Stimulated activated CD4-positive, alpha-beta T cell treated with anti-CD3 and anti-CD28 coated beads, TNF-alpha, amount 100 ng/mL, for 24 hours (primary cell): ENCODE measurements at regions not wholly inside any gene's neighbourhood (a gene's known extent, or its start where the extent isn't known, plus 50 kb on each side); places are given as distances from the start of the nearest gene placed in this dataset.

Experiments
- DNase-seq, 3 experiments: peaks; one replicate each; pipeline ENCODE4 v3.0.0-alpha.2; 2020; ENCODE audit warnings: low read depth in 3 of 3

DNA sequence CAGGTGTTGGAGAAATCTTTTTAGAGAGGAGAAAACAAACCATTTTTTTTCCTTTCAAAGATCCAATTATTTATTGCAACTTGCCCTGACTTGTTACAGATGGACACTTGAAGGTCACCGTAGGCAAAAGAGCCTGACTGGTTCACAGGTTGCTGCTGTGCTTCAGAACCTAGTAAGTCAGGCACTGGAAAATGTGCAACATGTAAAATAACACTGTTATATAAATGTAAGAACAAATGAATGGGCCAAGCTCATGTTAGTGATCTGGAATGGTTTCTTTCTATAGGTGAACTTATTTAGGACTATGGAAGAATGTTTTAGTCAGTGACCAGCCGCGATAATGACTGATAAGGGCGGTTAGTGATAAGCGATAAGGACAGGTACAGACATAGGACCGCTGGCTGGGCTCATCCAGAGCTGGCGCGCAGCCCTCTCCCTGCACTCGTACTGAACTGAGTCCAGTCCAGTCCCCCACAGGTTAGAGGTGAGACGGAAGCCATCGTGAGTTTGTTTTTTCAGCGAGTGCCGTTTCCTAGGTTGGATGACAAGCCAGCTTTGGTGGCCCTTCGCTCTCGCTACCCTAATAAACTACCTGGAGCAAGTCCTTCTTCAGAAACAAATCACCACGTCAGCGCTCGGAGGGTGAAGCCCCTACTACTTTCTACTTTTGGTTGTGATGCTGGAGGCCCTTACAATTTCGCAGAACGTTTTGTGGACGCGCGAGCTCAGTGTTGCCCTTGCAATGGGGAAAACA lies 94.4 kb upstream of the PRDM1 start:
- peak in 1 of 3 experiments; percentile 20 for DNase-seq

DNA sequence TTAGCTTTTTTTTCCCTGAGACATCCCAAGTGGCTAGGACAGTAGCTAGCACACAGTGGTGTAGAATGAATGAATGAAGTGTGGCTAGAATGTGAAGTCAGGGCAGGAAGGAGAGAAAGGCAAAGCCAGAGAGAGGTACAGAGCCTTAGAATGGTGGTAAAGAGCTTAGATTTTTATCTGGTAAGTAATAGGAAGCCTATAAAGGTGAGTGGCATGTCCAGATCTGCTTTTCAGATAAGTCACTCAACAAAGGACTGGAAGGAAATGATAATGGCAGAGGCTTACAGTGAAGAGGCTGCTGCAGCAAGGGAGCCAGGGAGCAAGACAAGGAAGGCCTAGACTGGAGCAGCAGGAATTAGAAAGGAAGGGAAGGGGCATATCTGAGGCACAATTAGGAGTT lies 96.0 kb upstream of the PRDM1 start:
- DNase-seq = no peak

DNA sequence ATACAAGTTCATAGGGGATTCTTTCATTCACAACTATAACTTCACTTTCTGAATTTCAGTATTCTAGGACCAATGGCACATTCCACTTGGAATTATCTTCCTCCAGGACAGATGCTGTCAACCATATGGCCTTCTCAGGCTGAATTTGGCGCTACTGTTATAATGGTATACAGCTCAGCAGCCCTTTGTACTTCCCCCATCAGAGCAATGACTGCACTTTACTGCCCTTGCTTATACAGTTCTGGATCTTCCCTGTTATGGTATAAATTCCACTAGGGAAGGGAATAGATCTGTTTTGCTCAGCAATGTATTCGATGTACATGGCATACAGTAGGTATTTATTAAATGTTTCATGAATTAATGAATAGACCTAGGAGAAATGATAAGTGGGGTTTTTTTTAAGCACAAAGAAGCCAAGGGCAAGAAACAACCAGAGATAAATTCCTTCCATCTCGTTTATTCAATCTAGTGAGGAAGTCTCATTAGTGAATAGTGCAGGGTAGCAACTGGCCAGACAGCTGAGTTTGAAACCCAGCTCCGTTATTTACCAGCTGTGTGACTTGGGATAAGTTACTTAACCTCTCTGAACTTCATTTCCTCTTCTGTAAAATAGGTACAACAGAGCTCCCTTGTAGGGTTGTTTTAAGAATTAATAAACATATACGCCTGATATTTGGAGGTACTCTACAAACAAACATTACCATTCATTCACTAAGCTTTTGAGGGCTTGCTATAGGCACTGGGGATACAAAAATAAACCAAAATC lies 97.1 kb upstream of the PRDM1 start:
- no peak for DNase-seq

DNA sequence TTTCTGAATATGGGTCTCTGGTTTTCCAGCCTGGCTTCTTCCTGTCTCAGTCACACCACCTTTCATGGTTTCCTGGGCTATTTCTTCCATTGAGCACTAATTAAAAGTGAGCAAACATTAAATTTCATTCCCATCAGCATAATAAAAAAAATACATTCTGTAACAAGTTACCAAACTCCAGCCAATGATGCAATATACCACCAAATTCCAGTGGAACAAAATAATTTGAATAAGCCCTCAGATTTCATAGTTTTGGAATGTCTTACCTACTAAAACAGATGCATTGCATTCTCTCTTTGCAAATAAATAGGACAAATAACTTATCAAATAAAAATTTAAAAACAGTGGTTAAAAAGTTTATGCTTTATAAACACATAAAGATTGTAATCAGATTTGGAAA lies 97.8 kb upstream of the PRDM1 start:
- no peak for DNase-seq

DNA sequence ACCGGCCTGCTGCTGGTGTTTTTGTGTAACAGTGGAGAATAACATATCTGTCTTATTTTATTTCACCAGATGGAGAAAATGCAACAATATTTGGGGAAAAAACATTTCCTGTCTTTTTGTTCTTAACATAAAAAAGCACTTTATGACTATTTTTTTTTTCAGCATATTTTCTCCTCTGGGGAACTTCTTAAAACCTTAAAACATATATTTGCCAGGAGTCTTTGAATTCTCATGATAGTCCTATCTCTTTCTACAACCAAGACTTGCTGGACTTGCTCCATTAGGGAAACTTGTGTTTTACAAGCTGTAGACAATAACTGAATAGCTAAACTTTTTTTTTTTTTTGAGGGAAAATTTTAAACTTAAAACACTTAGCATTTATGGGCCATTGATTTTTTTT lies 98.6 kb upstream of the PRDM1 start:
- no peak for DNase-seq

DNA sequence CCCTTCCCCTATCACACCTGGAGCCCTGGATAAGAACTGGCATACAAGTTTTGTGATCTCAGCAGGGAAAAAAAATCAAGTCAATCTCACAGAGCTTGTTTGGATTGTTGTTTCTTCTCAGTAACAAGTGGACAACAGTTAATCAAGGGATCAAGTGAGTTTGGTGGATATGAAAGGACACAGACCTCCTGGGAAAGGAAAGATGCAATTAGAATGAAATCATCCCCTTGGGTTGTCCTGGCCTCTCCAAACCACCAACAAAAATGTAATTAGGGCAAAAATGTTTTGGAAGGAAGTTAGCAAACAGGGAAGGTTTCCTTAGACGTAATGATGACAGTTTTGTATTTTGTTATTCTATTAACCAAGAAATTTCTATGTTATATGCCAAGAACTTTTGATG lies 99.1 kb upstream of the PRDM1 start:
- no peak for DNase-seq

DNA sequence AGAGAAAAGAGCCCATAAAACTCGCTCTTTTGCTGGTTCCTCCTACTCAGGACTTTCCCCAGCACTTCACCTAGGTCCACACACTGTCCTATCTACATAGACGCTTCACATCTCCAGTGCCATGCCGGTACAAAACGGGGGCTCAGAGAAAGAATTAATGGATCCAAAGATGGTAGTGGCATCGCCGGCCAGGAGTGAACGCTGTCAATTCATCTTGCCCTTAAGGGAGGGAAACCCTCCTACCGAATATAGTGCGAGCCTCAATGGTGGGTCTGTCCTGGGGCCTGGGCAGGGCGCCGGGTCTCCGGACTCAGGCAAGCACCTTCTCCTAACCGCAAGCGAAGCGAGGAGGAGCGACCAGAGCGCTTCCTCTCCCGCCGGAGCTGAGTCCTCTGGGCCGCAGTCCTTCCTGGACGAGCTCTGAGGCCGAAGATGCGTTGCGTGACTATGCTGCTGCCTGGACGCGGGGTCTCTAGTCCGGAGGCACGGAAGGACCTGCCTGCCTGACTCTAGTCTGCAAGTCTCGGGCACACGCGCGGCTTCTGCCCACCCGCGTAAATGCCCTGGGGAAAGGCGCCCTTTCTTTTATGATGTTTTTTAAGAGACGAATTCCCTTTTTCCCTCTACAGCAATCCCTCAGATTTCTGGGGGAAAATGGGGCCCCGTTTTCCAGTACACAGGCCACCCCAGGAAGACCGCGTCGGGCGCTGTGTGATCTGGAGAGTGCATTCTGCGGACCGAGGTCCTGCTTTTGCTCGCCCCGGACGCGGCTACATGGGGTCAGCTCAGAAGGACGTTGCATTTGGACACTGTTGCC lies 100.1 kb upstream of the PRDM1 start:
- DNase-seq = no peak

DNA sequence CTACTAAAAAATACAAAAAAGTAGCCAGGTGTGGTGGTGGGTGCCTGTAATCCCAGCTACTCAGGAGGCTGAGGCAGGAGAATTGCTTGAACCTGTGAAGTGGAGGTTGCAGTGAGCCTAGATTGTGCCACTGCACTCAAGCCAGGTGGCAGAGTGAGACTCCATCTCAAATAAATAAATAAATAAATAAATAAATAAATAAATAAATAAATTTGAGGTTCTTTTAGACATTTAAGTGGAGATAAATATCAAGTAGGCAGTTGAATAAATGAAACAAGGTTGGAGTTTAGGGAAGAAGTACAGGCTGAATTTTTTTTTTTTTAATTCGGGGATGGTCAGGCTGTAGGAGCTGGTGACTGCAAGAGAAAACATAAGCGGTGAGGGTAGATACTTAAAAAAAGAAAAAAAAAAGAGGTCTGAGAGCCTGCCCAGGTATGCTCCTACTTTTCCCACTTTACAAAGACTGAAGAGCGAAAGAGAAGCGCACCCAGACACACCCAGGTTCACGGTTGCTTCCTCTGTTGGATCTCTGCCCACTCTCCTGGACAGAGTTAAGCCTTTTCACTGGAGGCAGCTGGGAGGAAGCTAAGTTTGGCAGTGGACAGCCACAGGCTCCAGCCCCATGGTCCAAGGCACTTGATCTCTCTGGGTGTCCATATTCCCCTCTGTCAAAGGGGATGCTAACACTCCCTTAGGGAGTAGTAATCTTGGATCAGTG lies 100.9 kb upstream of the PRDM1 start:
- no peak for DNase-seq

DNA sequence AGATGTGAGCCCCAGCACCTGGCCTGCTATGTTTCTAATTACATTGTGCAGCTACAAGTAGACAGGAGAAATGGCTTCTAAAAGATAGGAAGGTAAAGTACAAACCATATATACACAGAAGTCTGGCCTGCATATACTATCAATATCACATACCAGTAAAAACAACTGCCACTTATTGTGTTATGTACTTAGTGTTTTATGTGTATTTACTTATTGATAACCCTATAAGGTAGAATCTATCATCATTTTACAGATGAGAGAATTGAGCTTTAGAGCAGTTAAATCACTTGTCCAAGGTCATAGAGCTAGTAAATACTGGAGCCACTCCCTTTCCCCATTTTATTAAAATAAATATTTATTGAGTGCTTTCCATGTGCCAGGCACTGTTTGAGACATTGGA lies 102.4 kb upstream of the PRDM1 start:
- DNase-seq = no peak

DNA sequence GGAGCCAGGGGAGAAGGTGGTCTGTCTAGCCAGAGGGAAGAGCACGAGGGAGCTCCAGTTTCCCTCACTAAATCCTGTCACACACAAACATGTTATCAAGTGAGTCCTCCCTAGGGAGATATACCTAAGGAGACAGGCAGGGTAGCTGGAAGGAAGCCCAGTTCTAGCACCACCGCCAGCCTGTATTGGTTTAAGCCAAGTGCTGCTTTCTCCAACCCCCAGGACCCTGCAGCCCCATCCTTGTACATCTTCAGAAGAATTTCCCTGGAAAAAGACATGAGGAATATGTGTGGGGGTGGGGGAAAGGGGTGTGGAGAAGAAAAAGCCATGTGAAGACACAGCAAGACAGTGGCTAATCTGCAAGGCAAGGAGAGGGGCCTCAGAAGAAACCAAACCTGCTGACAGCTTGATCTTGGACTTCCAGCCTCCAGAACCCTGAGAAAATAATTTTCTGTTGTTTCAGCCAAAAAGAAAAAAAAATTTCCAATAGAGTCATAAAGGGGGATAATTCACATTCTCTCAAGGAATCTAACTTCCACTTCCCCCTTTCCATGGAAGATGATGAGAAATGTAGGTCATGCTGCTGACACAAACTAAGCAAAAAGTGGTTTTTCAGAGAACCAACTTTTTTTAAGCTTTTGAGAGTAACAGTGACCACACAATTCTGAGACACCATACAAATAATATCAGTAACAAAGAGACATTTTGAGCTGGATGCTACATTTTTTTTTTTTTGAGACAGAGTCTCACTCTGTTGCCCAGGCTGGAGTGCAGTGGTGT lies 103.2 kb upstream of the PRDM1 start:
- DNase-seq = no peak

DNA sequence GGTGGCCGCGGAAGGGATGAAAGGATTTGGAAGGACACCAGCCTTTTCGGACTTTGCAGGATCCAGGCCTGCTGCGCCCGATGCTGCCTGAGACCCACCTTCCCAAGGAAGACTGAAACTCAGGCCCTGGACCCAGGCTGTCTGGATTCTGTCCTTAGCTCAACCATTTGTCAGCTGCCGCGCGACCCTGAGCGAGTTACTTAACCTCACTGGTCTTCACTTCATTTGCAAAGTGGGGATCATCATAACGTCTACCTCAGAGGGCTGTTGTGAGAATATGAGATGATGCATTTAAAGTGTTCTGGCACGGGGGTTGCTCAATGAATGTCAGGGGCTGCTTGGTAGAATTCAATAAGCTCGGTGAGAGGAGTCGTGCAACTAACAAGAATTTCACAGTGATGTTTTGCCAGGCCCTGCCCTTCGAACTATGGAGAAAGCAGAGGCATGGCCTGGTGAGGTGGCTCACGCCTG lies 104.2 kb upstream of the PRDM1 start:
- no peak for DNase-seq

DNA sequence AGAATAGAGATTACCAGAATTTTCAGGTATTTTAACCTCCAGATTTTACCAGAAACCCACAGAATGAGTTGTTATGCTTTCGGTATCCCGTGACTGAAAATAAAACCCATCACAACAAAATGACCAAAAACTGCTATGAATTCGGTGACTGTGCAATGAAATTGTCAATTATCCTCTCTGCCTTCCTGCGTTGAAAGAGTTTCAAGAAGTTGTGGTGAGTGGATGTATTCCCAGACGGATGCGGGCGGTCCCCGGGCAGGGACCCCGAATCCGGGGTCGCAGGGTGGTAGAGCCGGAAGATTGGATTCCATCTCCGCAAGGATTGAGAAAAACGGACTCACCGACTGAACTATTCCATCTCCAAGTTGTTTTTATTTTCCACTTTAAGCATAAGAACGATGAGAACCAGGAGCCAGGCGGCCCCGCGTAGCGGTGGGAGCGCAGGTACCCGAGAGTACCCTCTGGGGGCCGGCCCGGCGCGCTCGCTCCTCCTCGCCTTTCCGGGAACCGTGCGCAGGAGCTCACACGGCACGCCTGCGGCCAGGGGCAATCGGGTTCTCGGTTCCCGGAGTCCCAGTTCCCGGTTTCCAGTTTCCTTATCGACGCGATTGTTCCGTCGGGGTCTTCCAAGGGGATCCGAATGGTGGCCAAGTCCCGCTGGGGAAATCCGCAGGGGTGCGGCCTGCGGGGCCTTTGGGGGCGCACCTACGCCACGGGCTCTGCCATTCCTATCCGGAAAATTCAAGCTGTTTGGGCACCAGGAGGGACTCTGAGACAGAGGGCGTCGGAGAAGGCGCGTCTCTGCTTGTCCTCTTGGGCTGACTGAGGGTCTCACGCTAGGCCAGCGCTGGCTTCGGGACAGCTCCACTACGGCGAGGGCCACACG lies 104.9 kb upstream of the PRDM1 start:
- peak in 1 of 3 experiments; percentile 33 for DNase-seq

DNA sequence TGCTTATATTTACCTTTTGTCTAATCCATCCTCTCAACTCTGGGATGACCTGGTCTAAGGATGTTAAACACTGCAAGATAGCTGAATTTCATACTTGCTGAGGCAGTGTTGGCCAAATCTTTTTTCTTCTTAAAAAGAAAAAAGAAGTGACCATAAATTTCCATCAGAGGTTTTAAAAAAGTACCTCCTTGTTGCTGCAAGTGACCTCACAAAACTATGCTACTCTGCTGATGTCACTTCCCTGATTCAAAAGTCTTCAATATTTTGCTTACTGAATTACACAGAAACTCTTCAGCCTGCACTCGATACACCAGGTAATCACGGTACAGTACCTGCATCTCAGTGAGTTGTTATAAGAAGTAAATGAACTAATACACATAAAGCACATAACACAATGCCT lies 107.2 kb upstream of the PRDM1 start:
- DNase-seq = no peak

DNA sequence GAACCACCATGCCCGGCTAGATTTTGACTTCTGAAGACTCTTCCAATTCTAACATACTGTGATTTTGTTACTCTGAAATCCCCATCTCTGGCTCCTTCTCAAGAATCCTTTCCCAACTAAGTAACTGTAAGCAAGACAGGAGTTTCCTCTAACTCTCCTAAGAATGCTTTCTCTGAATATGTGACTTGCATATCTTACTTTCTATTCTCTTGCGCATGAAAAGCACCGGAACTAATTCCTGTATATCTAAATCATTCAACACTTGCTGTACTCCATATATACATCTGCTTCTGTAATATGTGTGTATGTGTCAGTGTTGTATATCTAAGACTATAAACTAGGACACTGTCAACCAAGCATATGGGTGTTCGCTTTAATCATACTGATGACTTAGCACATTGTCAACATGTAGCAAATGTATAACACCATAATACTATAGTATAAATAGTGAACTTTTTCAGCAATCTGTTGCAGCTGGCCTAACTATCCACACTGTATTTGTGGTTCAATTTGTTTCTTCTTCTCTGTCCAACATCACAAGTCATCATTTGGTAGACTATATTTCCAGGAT lies 108.1 kb upstream of the PRDM1 start:
- no peak for DNase-seq

DNA sequence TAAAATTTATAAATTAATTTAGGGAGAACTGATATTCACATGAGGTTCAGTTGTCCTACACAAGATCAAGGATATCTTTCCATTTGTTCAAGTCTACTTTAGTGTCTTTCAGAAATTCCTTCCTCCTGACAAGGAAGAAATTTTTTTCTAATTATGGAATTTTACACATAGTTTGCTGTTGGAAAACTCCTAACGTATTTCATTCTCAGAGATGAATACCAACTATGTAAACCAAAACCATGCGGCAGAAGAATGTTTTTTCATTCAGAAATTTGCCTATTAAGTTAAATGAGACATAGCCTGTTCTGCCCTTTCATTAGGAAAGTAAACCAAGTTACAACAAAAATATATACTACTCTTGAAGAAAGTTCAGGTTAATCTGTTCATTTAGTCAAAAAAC lies 111.2 kb upstream of the PRDM1 start:
- no peak for DNase-seq

DNA sequence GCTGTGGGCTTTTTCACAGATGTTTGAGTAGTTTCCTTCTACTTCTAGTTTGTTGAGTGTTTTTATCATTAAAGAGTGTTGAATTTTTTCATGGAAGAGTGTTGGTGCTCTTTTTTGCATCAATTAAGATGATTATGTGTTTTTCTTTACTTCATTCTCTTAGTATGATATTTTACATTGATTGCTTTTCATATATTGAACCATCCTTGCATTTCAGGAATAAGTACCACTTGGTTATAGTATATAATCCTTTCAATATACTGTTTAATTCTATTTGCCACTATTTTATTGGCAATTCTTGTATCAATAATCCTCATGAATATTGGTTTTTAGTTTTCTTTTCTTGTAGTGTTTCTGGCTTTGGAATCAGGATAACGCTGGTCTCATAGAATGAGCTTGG lies 113.7 kb upstream of the PRDM1 start:
- DNase-seq = no peak

DNA sequence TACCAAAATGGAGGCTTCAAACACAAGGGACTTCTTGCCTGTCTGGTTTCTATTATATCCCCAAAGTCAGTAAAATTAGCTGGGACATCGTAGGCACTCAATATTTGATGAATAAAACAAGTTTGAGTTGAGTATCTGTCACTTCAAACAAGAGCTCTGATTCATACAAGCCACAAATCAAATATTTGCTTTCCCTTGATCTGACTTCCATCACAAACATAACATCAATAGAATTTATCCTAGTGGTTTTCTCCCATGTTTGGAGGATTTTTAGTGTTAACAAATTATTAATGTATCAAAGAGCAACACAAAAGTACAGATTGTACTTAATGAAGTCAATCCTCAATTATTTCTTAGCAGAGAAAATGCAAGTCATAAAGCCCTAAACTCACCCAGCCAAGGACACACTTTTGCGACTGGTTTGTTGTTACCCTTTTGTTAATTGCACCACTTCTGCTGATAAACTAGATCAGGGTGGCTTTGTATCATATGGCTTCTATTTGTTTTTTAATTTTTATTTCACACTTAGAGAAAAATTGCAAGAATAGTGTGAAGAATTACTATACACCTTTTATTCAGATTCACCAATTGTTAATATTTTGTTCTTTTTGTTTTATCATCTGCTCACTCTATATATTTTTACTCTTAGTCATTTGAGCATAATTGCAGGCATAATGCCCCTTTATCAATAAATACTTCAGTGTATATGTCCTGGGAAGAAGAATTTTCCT lies 117.4 kb upstream of the PRDM1 start:
- DNase-seq = no peak

DNA sequence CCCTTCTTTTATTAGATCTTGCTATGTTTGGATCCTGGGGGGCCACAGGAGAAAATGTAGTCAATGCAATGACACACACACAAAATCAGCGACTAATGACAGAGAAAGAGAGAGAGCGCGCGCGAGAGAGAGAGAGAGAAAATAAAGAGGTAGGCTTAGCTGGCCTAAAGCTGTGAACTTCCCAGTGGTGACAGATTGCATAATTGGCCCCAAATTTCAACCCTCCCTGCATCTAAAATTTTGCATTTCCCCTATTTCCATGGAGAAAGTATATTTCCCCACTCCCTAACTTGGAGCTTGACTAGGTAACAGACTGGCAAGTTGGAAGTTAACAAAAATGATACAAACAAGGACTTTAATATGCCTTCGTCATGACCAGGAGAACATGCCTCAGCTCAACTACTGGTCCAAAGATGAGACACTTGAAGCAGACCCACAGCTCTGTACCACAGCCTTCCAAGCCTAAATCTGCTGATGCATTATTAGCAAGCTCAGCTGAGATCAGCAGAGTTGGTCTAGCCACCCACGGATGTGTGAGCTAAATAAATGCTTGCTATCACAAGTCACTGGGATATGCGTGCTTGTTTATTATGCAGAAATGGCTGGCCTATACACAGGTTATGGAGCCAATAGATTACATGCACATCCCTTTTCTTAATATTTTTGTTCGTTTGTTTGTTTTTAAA lies 118.1 kb upstream of the PRDM1 start:
- no peak for DNase-seq
